Stimulated activated CD8-positive, alpha-beta memory T cell treated with anti-CD3 and anti-CD28 coated beads, Interleukin-7, amount 100 ng/mL, for 24 hours (primary cell): ENCODE measurements at regions not wholly inside any gene's neighbourhood (a gene's known extent, or its start where the extent isn't known, plus 50 kb on each side); places are given as distances from the start of the nearest gene placed in this dataset.

ENCODE experiments used
- DNase-seq: peaks from one replicate; pipeline ENCODE4 v3.0.0-alpha.2; 2020; ENCODE audit warnings: low read depth

GRCh38 chr12:91311081-91311480, 128.5 kb upstream of the DCN start:
- no peak for DNase-seq

GRCh38 chr12:91309450-91309849, 126.8 kb upstream of the DCN start:
- no peak for DNase-seq

- no peak for DNase-seq
These were observed 125.5 kb upstream of the DCN start for GRCh38 chr12:91307957-91308670.

GRCh38 chr12:91290354-91290753, 107.7 kb upstream of the DCN start:
- DNase-seq, result no peak

GRCh38 chr12:91289906-91290305, 107.3 kb upstream of the DCN start:
- no peak for DNase-seq

GRCh38 chr12:91289072-91289471, 106.5 kb upstream of the DCN start:
- DNase-seq, result no peak

- DNase-seq, result no peak
These were observed 105.1 kb upstream of the DCN start for GRCh38 chr12:91287753-91288152.

- DNase-seq, result no peak
These were observed 95.5 kb upstream of the DCN start for GRCh38 chr12:91278126-91278525.

- no peak for DNase-seq
These were observed 93.9 kb upstream of the DCN start for GRCh38 chr12:91276509-91276908.

- no peak for DNase-seq
These were observed 92.7 kb upstream of the DCN start for GRCh38 chr12:91275321-91275720.

- DNase-seq, result no peak
These were observed 92.3 kb upstream of the DCN start for GRCh38 chr12:91274916-91275315.

GRCh38 chr12:91273560-91273959, 90.9 kb upstream of the DCN start:
- no peak for DNase-seq

GRCh38 chr12:91272461-91273063, 89.9 kb upstream of the DCN start:
- no peak for DNase-seq

- DNase-seq, result no peak
These were observed 88.6 kb upstream of the DCN start for GRCh38 chr12:91271185-91271584.

- DNase-seq, result no peak
These were observed 84.4 kb upstream of the DCN start for GRCh38 chr12:91267039-91267438.

- DNase-seq, result no peak
These were observed 81.6 kb upstream of the DCN start for GRCh38 chr12:91264178-91264577.

GRCh38 chr12:91261820-91262676, 79.4 kb upstream of the DCN start:
- no peak for DNase-seq

GRCh38 chr12:91256411-91256810, 73.8 kb upstream of the DCN start:
- no peak for DNase-seq

- DNase-seq, result no peak
These were observed 69.7 kb upstream of the DCN start for GRCh38 chr12:91252341-91252740.

- DNase-seq, result no peak
These were observed 67.7 kb upstream of the DCN start for GRCh38 chr12:91250273-91250665.

GRCh38 chr12:91249518-91250272, 67.1 kb upstream of the DCN start:
- no peak for DNase-seq

- no peak for DNase-seq
These were observed 66.4 kb upstream of the DCN start for GRCh38 chr12:91249054-91249453.
